Suprapubic skin (tissue), 4 donors: ENCODE measurements at regions not wholly inside any gene's neighbourhood (a gene's known extent, or its start where the extent isn't known, plus 50 kb on each side); places are given as distances from the start of the nearest gene placed in this dataset.

Source experiments
- CTCF ChIP-seq, 2 donors: fragments of 200-600 bp in 1 of 2; fragments of 450-650 bp in 1 of 2; sonication (generic) in 1 of 2; IDR thresholded peaks; one replicate each; pipeline ENCODE4 v1.5.1; 2016 to 2019; ENCODE audit warnings: antibody characterized with exemption in 2 of 2, mild to moderate bottlenecking in 1 of 2, moderate library complexity in 1 of 2
- EP300 ChIP-seq: sonication (generic); formaldehyde crosslinking; IDR thresholded peaks from one replicate; pipeline ENCODE4 v1.6.1; 2017; ENCODE audit warnings: antibody characterized with exemption
- POLR2A ChIP-seq, 2 donors: fragments of 450-650 bp; IDR thresholded peaks; one replicate each; pipeline ENCODE4 v1.6.1; 2017; ENCODE audit warnings: antibody characterized with exemption in 2 of 2, mild to moderate bottlenecking in 2 of 2, moderate library complexity in 2 of 2
- POLR2AphosphoS5 ChIP-seq, 3 donors: sonication (generic); formaldehyde crosslinking; IDR thresholded peaks; one replicate each; pipeline ENCODE4 v1.6.1; 2017; ENCODE audit warnings: antibody characterized with exemption in 3 of 3

- no peak for TF ChIP-seq POLR2AphosphoS5 (IDR thresholded peaks at IDR 0.05)
- TF ChIP-seq CTCF (IDR thresholded peaks at IDR 0.05), result no peak
- no peak for TF ChIP-seq POLR2A (IDR thresholded peaks at IDR 0.05)
- no peak for TF ChIP-seq EP300
These were observed 222.6 kb downstream of the TM9SF2 start for GRCh38 chr13:99723878-99724277.
